ENCODE measurements at regions not wholly inside any gene's neighbourhood (a gene's known extent, or its start where the extent isn't known, plus 50 kb on each side); places are given as distances from the start of the nearest gene placed in this dataset.

DNA sequence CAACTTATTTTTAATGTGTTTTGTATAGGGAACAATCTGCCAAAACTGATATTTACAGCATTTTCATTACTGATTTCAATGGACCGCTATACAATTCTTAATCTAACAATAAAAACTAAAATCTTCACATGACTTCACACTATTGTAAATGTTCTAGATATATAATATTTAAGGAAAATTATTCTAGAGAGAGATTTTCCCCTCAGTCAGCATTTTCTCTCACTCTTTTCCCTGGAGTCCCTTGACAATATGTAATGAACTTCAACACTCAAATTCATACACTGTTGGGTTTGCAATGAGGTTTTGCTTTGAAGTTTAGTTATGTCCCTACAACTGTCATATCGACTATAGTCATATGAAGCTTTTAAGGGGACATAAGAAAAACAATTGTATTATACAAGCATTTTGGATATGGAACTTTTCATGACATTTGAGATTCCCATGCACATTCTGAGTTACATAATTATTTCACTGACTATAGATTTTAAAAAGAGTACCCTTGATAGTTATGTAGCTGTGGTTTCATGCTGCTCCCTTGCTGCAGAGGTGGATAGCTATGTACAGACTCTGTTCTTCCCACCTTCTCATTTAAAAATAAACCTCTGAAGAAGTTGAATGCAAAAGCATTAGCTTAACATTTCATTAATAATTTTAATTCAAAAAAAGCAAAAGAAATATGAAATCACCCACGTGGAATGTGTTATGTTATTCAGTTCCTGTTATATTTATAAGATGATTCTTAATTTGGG, 338.5 kb downstream of the AKAIN1 start:
- TF ChIP-seq, protein P1, sequence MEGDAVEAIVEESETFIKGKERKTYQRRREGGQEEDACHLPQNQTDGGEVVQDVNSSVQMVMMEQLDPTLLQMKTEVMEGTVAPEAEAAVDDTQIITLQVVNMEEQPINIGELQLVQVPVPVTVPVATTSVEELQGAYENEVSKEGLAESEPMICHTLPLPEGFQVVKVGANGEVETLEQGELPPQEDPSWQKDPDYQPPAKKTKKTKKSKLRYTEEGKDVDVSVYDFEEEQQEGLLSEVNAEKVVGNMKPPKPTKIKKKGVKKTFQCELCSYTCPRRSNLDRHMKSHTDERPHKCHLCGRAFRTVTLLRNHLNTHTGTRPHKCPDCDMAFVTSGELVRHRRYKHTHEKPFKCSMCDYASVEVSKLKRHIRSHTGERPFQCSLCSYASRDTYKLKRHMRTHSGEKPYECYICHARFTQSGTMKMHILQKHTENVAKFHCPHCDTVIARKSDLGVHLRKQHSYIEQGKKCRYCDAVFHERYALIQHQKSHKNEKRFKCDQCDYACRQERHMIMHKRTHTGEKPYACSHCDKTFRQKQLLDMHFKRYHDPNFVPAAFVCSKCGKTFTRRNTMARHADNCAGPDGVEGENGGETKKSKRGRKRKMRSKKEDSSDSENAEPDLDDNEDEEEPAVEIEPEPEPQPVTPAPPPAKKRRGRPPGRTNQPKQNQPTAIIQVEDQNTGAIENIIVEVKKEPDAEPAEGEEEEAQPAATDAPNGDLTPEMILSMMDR (IDR thresholded peaks at IDR 0.05; ENCODE audit: borderline replicate concordance, insufficient read depth, low read depth, low read length): no peak

DNA sequence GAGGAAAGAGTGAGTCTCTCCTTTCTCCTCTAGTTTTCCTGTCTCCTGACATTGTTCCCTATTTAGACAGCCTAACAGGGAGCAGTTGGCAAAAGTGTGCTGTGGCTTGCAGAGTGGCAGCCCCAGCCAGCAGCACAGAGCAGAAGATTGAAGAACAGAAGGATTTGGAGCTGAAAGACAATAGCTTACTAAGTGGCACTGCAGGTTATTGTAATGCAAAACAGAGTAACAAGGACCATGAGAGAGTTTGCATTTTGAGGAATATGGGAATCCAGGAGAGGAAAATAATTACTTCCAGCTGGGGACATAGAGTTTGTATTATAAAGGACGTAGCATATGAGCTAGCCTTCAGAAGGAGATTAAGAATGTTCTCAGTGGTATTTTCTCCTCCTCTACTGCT, 342.4 kb downstream of the AKAIN1 start:
- H3K4me3 ChIP-seq (ENCODE audit: low read depth, low read length): no peak overlapping the region
- TF ChIP-seq, protein P1 (IDR thresholded peaks at IDR 0.05; ENCODE audit: borderline replicate concordance, insufficient read depth, low read depth, low read length): no peak

More for the DNA sequence above, 338.5 kb downstream of the AKAIN1 start:
- no peak overlapping the region for H3K4me3 ChIP-seq (ENCODE audit: low read depth, low read length)

DNA sequence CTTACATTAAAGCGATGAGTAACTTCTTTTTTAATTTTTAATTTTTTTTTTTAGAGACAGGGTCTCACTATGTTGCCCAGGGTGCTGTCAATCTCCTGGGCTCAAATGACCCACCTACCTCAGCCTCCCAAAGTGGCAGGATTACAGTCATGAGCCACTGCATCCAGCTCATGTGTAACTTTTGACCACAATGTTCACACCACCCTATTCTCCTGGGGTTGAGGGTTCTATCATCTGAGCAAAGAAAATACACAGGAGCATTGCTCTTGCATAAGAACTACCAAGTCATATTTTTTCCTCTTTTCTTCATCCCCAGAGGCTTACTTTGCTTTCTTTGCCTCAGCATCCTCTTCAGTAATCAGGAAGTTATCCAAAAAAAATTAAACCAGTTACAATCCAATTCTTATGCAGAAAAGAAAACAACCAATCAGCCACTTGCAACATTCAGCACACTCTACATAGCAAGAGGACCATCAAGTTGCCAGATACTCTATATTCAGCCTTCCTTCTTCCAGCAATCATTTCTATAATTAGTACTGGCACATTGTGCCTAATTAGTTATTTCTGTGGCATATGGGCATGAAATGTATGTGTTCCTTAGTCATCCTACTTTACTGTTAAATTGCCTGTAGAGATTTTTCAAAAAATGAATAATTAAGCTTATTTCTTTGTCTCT, 345.6 kb downstream of the AKAIN1 start:
- TF ChIP-seq, protein P1 (IDR thresholded peaks at IDR 0.05; ENCODE audit: borderline replicate concordance, insufficient read depth, low read depth, low read length): no peak
- H3K4me3 ChIP-seq (ENCODE audit: low read depth, low read length): no peak overlapping the region

DNA sequence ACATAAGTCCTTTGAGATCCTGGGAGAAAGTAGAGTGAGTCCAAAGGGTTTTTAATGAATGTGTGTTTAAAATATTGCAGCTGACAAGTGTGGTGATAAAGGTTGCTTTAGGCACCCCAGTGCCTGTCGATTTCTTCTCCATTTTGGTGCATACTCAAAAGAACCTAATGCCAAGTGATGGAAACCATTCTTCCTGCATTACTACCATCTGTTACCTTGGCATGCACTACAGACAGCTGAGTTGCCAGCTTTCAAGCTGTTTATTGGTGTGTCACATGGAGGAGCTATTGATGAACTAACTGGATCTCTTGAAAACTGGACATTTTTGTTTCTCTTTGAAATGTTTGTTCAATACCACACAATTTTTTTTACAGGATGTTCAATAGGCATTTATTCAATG, 350.0 kb downstream of the AKAIN1 start:
- TF ChIP-seq, protein P1 (IDR thresholded peaks at IDR 0.05; ENCODE audit: borderline replicate concordance, insufficient read depth, low read depth, low read length): no peak
- no peak overlapping the region for H3K4me3 ChIP-seq (ENCODE audit: low read depth, low read length)

DNA sequence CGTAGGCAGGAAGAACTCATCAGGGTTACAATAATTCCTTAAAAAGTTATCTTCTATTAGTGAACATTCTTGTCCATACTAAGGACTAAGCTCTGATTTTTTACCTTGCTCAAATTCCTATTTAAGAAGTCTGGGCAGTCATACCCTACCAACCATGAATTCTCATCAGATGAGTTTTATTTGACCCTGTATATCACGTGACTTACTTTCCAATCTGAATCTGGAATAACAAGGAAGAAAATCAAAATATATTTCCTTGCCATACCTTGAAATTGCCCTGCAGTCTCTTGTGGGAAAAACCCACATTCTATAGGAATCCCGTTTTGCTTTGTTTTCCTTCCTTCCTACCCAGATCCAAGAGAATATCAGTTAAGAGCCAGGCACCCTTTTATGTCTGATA, 352.7 kb downstream of the AKAIN1 start:
- TF ChIP-seq, protein P1 (IDR thresholded peaks at IDR 0.05; ENCODE audit: borderline replicate concordance, insufficient read depth, low read depth, low read length): no peak
- H3K4me3 ChIP-seq (ENCODE audit: low read depth, low read length): no peak overlapping the region

DNA sequence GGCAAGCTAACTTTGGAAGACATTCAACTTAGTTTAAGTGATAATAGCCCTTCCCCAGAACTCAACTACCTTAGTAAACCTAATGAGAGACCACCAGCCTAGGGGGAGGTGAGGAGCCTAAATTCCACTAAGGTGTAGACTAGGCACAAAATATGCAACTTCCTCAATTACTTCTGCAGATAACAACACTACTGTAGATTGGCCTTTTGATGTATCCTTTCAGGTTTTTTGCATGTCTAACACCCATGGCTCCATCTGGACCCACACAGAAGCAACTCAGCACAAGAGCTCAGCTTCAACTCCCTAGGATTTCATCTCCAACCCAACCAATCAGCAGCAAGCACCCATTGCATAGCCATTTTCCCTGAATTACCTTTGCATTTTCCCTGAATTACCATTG, 353.3 kb downstream of the AKAIN1 start:
- H3K4me3 ChIP-seq (ENCODE audit: low read depth, low read length): no peak overlapping the region
- TF ChIP-seq, protein P1 (IDR thresholded peaks at IDR 0.05; ENCODE audit: borderline replicate concordance, insufficient read depth, low read depth, low read length): no peak

DNA sequence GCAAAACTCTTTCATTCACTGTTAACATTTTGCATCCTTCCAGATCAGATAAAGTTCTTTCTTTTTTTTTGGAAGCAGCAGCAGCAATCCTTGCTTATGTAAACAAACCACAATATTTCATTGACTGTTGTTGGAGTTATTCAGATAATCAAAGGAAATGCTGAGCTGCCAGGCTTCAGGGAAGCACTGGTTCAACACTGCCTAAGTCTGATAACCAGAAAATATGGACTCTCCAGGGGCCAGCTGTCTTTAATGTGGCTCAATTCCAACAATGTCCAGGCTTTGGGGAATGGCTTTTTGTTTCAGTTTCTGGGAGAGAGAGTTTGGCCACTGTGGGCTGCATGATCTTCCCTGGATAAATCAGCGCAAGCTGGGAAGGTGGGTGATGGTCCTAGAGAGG, 354.3 kb downstream of the AKAIN1 start:
- H3K4me3 ChIP-seq (ENCODE audit: low read depth, low read length): no peak overlapping the region
- TF ChIP-seq, protein P1 (IDR thresholded peaks at IDR 0.05; ENCODE audit: borderline replicate concordance, insufficient read depth, low read depth, low read length): no peak

Data from GM12875 (cell line).